ENCODE measurements at regions not wholly inside any gene's neighbourhood (a gene's known extent, or its start where the extent isn't known, plus 50 kb on each side); places are given as distances from the start of the nearest gene placed in this dataset.

GRCh38 chr14:38848243-38848935 lies 254.6 kb downstream of the SEC23A start:
- no peak for TF ChIP-seq ZFX (IDR thresholded peaks at IDR 0.05; ENCODE audit: borderline replicate concordance)
- no peak for TF ChIP-seq CTCF (IDR thresholded peaks at IDR 0.05)
- no peak overlapping the region for H3K27ac ChIP-seq

- no peak overlapping the region for H3K27ac ChIP-seq
- no peak for TF ChIP-seq CTCF (IDR thresholded peaks at IDR 0.05)
- no peak for TF ChIP-seq ZFX (IDR thresholded peaks at IDR 0.05; ENCODE audit: borderline replicate concordance)
Measured at GRCh38 chr14:38847161-38847560, 255.9 kb downstream of the SEC23A start.

- TF ChIP-seq ZFX (IDR thresholded peaks at IDR 0.05; ENCODE audit: borderline replicate concordance): no peak
- peak overlapping the region; percentile 74 for H3K27ac ChIP-seq
Measured at GRCh38 chr14:38839694-38840365, 263.2 kb downstream of the SEC23A start.

- TF ChIP-seq ZFX (IDR thresholded peaks at IDR 0.05; ENCODE audit: borderline replicate concordance) (no peak), CTCF (IDR thresholded peaks at IDR 0.05) (no peak)
- H3K27ac ChIP-seq: peak overlapping the region; percentile 74
Measured at GRCh38 chr14:38838979-38839323, 264.1 kb downstream of the SEC23A start.

GRCh38 chr14:38838049-38838978 lies 264.7 kb downstream of the SEC23A start:
- no peak for TF ChIP-seq CTCF (IDR thresholded peaks at IDR 0.05)
- no peak for TF ChIP-seq ZFX (IDR thresholded peaks at IDR 0.05; ENCODE audit: borderline replicate concordance)
- H3K27ac ChIP-seq: no peak overlapping the region

GRCh38 chr14:38837343-38838048 lies 265.5 kb downstream of the SEC23A start:
- H3K27ac ChIP-seq: no peak overlapping the region
- no peak for TF ChIP-seq ZFX (IDR thresholded peaks at IDR 0.05; ENCODE audit: borderline replicate concordance)
- no peak for TF ChIP-seq CTCF (IDR thresholded peaks at IDR 0.05)

- H3K27ac ChIP-seq: no peak overlapping the region
- TF ChIP-seq CTCF (IDR thresholded peaks at IDR 0.05) (no peak), ZFX (IDR thresholded peaks at IDR 0.05; ENCODE audit: borderline replicate concordance) (no peak)
Measured at GRCh38 chr14:38836539-38836938, 266.5 kb downstream of the SEC23A start.

All from 22Rv1 (cell line).